Keratinocyte (primary cell): ENCODE measurements at regions not wholly inside any gene's neighbourhood (a gene's known extent, or its start where the extent isn't known, plus 50 kb on each side); places are given as distances from the start of the nearest gene placed in this dataset.

Source experiments
- DNase-seq: peaks from one replicate; pipeline ENCODE4 v3.0.0-alpha.2; 2011; ENCODE audit warnings: low read depth, missing footprints, low spot score
- FAIRE-seq: peaks from 2 replicates; lab custom pipeline; 2011; peaks lifted over from hg19 to GRCh38; lab: Jason Lieb, UNC
- H2AFZ ChIP-seq: 2 replicates; pipeline ENCODE4 v1.6.0; 2012; ENCODE audit warnings: low read length, control low read depth, inconsistent platforms; ENCODE audit not compliant: control insufficient read depth
- H3K27ac ChIP-seq: 2 replicates; pipeline ENCODE4 v1.5.1; 2011; ENCODE audit warnings: low read length; ENCODE audit not compliant: control insufficient read depth, insufficient read depth
- H3K27me3 ChIP-seq: 3 replicates; pipeline ENCODE4 v1.6.0; 2011; ENCODE audit warnings: low read length; ENCODE audit not compliant: control insufficient read depth, insufficient read depth; ENCODE audit errors: extremely low read depth
- H3K36me3 ChIP-seq, 2 experiments: 2 replicates in 1 of 2; 3 replicates in 1 of 2; pipeline ENCODE4 v1.5.1; 2011; ENCODE audit warnings: low read length in 2 of 2, mild to moderate bottlenecking in 1 of 2; ENCODE audit not compliant: control insufficient read depth in 2 of 2, insufficient read depth in 2 of 2; ENCODE audit errors: extremely low read depth in 1 of 2
- H3K4me1 ChIP-seq: 3 replicates; pipeline ENCODE4 v1.5.1; 2011; ENCODE audit warnings: low read length; ENCODE audit not compliant: control insufficient read depth, insufficient read depth; ENCODE audit errors: extremely low read depth
- H3K4me2 ChIP-seq: 3 replicates; pipeline ENCODE4 v1.6.0; 2011; ENCODE audit warnings: low read depth, low read length; ENCODE audit not compliant: control insufficient read depth, insufficient read depth; ENCODE audit errors: extremely low read depth
- H3K4me3 ChIP-seq, 3 experiments: fragments of 200-600 bp in 1 of 3; sonication (generic) in 1 of 3; 2 replicates in 2 of 3; 3 replicates in 1 of 3; pipeline ENCODE4 v1.5.1; 2011 to 2016; ENCODE audit warnings: low read length in 3 of 3, mild to moderate bottlenecking in 3 of 3, control low read depth in 2 of 3, inconsistent platforms in 1 of 3, low read depth in 1 of 3, mixed read lengths in 1 of 3, mixed run types in 1 of 3, moderate library complexity in 1 of 3; ENCODE audit not compliant: control insufficient read depth in 2 of 3, insufficient read depth in 2 of 3; ENCODE audit errors: extremely low read depth in 1 of 3
- H3K79me2 ChIP-seq: 2 replicates; pipeline ENCODE4 v1.6.0; 2012; ENCODE audit warnings: low read length; ENCODE audit not compliant: control insufficient read depth, insufficient read depth
- H3K9ac ChIP-seq: 3 replicates; pipeline ENCODE4 v1.6.0; 2011; ENCODE audit warnings: low read length; ENCODE audit not compliant: control insufficient read depth, insufficient read depth; ENCODE audit errors: extremely low read depth
- H3K9me1 ChIP-seq: 3 replicates; pipeline ENCODE4 v1.6.0; 2011; ENCODE audit warnings: low read length; ENCODE audit not compliant: control insufficient read depth, insufficient read depth; ENCODE audit errors: extremely low read depth
- H3K9me3 ChIP-seq: 2 replicates; pipeline ENCODE4 v1.5.1; 2012; ENCODE audit warnings: low read depth, low read length; ENCODE audit not compliant: control insufficient read depth
- H4K20me1 ChIP-seq: 3 replicates; pipeline ENCODE4 v1.6.0; 2011; ENCODE audit warnings: low read length; ENCODE audit not compliant: control insufficient read depth, insufficient read depth; ENCODE audit errors: extremely low read depth
- EZH2 ChIP-seq: IDR thresholded peaks from one replicate; pipeline ENCODE4 v1.6.1; 2012; ENCODE audit warnings: inconsistent platforms, mild to moderate bottlenecking, low read length, moderate library complexity
- dilution Hi-C: fragments of 300-500 bp; cut with MboI; formaldehyde crosslinking; loops from one replicate; pipeline ENCODE4 v1.7.0; 2020; ENCODE audit warnings: low sequenced_read_pairs; ENCODE audit not compliant: extremely low pct_ligation_motif_present
- TF ChIP-seq, protein P1 (sequence below), 3 experiments: IDR thresholded peaks in 1 of 3; conservative IDR thresholded peaks in 1 of 3; optimal IDR thresholded peaks in 1 of 3; 2 replicates in 2 of 3; 3 replicates in 1 of 3; pipeline versions ENCODE3 to v1.5.1; 2011; ENCODE audit warnings: low read length in 3 of 3, mild to moderate bottlenecking in 3 of 3, moderate library complexity in 2 of 3, control low read depth in 1 of 3, inconsistent platforms in 1 of 3; ENCODE audit not compliant: insufficient read depth in 2 of 3; ENCODE audit errors: extremely low read depth in 1 of 3

DNA sequence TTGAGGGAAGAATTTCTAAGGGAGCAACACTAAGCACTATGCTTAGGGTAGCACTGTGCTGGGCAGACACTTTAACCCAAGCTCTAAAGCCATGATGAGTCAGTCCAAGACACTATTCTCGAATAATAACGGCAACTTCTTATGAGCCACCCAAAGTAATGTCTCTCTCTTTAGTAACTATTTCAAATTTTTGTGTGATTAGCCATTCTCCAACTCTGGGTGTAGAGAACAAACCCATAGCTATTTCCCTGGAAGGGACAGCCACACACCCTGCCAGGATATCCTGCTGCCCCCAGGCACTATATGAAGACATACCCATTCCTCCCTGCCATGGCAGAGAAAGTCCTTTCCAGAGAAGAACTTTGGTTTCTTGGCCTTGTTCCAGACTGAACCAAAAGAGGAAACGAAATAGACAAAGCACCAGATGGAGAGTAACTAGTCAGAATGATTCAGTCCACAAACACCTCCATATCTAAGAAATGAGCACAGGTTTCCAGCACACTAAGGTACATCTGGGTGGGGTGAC lies 384.9 kb upstream of the THBS1 start:
- Histone ChIP-seq H3K9ac (peak overlapping the region; percentile 69), H3K9me3 (no peaks in the 10 kb centered on the region), H3K27ac (peak overlapping the region; percentile 95), H3K4me1 (peaks cover 94% of the 10 kb centered on the region), H3K9me1 (no peaks in the 10 kb centered on the region), H3K27me3 (no peaks in the 10 kb centered on the region), H2AFZ (no peak overlapping the region), H3K4me2 (peak overlapping the region; percentile 57), H3K79me2 (peaks cover 9% of the 10 kb centered on the region), H3K4me3 (no peak overlapping the region), H4K20me1 (no peaks in the 10 kb centered on the region), H3K36me3 (no peaks in the 10 kb centered on the region)
- dilution Hi-C loops: no loop called here
- TF ChIP-seq, protein P1, sequence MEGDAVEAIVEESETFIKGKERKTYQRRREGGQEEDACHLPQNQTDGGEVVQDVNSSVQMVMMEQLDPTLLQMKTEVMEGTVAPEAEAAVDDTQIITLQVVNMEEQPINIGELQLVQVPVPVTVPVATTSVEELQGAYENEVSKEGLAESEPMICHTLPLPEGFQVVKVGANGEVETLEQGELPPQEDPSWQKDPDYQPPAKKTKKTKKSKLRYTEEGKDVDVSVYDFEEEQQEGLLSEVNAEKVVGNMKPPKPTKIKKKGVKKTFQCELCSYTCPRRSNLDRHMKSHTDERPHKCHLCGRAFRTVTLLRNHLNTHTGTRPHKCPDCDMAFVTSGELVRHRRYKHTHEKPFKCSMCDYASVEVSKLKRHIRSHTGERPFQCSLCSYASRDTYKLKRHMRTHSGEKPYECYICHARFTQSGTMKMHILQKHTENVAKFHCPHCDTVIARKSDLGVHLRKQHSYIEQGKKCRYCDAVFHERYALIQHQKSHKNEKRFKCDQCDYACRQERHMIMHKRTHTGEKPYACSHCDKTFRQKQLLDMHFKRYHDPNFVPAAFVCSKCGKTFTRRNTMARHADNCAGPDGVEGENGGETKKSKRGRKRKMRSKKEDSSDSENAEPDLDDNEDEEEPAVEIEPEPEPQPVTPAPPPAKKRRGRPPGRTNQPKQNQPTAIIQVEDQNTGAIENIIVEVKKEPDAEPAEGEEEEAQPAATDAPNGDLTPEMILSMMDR (optimal IDR thresholded peaks at IDR 0.05 in 1 of 3, IDR thresholded peaks at IDR 0.05 in 1 of 3, conservative IDR thresholded peaks at IDR 0.05 in 1 of 3; ENCODE audit: extremely low read depth in 1 of 3, insufficient read depth in 2 of 3, low read length in 3 of 3): no peak
- no peak for TF ChIP-seq EZH2
- FAIRE-seq (peak; percentile 97), DNase-seq (peak; percentile 98)

DNA sequence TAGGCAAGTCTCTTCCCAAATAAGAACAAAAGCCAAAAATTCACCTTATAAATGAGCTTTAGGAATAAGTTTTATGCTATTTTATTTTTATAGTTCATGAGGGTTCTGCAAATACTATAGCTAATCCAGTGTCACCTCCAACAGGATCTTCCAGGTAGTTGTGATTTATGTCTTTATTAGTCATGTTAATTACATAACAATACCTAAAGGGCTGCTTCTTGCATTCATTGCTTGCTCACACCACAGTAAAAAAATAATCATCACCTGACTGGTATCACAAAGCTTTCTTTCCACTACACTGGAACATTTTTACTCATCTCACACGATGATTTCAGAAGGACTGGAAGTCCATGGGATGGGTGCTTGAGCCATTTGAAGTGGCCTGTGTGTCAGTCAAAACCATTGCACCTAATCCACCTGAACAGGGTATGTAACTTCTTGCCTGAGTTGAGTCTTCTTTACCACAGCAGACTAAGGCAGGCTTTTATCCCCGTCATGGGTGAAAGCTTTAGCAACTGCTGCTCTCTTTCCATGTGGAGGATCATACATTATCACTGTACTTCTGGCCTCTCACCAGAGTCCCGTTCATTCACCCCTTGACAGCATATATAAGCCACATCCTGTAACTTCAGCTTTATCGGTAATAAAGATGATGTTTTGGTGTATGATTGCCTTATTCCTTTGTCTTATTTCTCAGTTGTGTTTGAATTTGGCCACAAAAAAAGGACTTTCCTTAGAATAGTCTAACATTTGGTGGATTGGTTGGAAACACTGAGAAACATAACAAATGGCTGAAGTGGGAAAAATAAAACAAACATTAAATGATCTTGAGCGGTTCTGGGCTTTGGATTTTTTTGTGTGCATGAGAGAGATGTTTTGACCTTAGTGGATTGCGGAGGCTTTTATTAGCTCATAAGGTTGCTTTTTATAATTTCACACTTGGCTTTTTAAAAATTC lies 382.6 kb upstream of the THBS1 start:
- no peaks in the 10 kb centered on the region for H3K9me1 ChIP-seq
- no peak overlapping the region for H3K4me3 ChIP-seq
- no peaks in the 10 kb centered on the region for H3K27me3 ChIP-seq
- H3K4me2 ChIP-seq: peak overlapping the region; percentile 55
- H3K4me1 ChIP-seq: peaks cover 92% of the 10 kb centered on the region
- dilution Hi-C loops: no loop called here
- H2AFZ ChIP-seq: no peak overlapping the region
- H3K9ac ChIP-seq: peak overlapping the region; percentile 53
- no peaks in the 10 kb centered on the region for H3K9me3 ChIP-seq
- no peaks in the 10 kb centered on the region for H4K20me1 ChIP-seq
- peaks cover 9% of the 10 kb centered on the region for H3K79me2 ChIP-seq
- no peaks in the 10 kb centered on the region for H3K36me3 ChIP-seq
- peak overlapping the region; percentile 93 for H3K27ac ChIP-seq
- FAIRE-seq: peak; percentile 86
- TF ChIP-seq EZH2: no peak
- TF ChIP-seq, protein P1 (optimal IDR thresholded peaks at IDR 0.05 in 1 of 3, IDR thresholded peaks at IDR 0.05 in 1 of 3, conservative IDR thresholded peaks at IDR 0.05 in 1 of 3; ENCODE audit: extremely low read depth in 1 of 3, insufficient read depth in 2 of 3, low read length in 3 of 3): no peak
- DNase-seq: peak; percentile 88
